NB4 (cell line): ENCODE measurements at regions not wholly inside any gene's neighbourhood (a gene's known extent, or its start where the extent isn't known, plus 50 kb on each side); places are given as distances from the start of the nearest gene placed in this dataset.

ENCODE experiments used
- DNase-seq: peaks from one replicate; pipeline ENCODE4 v3.0.0; 2010; ENCODE audit warnings: low read depth
- H3K4me3 ChIP-seq: one replicate; pipeline ENCODE4 v1.5.1; 2011; ENCODE audit warnings: mild to moderate bottlenecking, low read depth, low read length, moderate library complexity
- CTCF ChIP-seq: IDR thresholded peaks from one replicate; pipeline ENCODE4 v1.5.1; 2012; ENCODE audit warnings: low read depth, low read length
- MAX ChIP-seq: IDR thresholded peaks from 2 replicates; pipeline ENCODE4 v1.6.1; 2011; ENCODE audit warnings: low read depth, low read length
- MYC ChIP-seq: IDR thresholded peaks from 2 replicates; pipeline ENCODE4 v1.6.1; 2011; ENCODE audit warnings: low read depth, low read length
- POLR2A ChIP-seq: IDR thresholded peaks from 2 replicates; pipeline ENCODE4 v1.6.1; 2011; ENCODE audit warnings: mild to moderate bottlenecking; ENCODE audit not compliant: insufficient read length; ENCODE audit errors: extremely low read depth

GRCh38 chr2:160715428-160715827, 221.8 kb upstream of the RBMS1 start:
- no peak for DNase-seq
- H3K4me3 ChIP-seq, result no peak overlapping the region
- no peak for TF ChIP-seq CTCF
- no peak for TF ChIP-seq MYC
- TF ChIP-seq POLR2A, result no peak
- TF ChIP-seq MAX, result no peak

GRCh38 chr2:160719116-160719515, 225.5 kb upstream of the RBMS1 start:
- no peak for DNase-seq
- TF ChIP-seq POLR2A (no peak), MAX (no peak)
- H3K4me3 ChIP-seq, result no peak overlapping the region

GRCh38 chr2:160720098-160720497, 226.5 kb upstream of the RBMS1 start:
- no peak overlapping the region for H3K4me3 ChIP-seq
- DNase-seq, result no peak
- TF ChIP-seq MAX, result no peak
- TF ChIP-seq MYC, result no peak
- no peak for TF ChIP-seq CTCF
- no peak for TF ChIP-seq POLR2A

- H3K4me3 ChIP-seq, result no peak overlapping the region
- TF ChIP-seq POLR2A (no peak), MAX (no peak)
- no peak for DNase-seq
These were observed 227.8 kb upstream of the RBMS1 start for GRCh38 chr2:160721089-160722040.

GRCh38 chr2:160726046-160726445, 232.4 kb upstream of the RBMS1 start:
- DNase-seq, result no peak
- TF ChIP-seq MYC, result no peak
- no peak for TF ChIP-seq CTCF
- no peak for TF ChIP-seq POLR2A
- no peak for TF ChIP-seq MAX
- H3K4me3 ChIP-seq, result no peak overlapping the region

- no peak for DNase-seq
- no peak for TF ChIP-seq MYC
- TF ChIP-seq CTCF, result no peak
- no peak for TF ChIP-seq POLR2A
- no peak for TF ChIP-seq MAX
- no peak overlapping the region for H3K4me3 ChIP-seq
These were observed 236.8 kb upstream of the RBMS1 start for GRCh38 chr2:160730296-160730995.
